ENCODE measurements at regions not wholly inside any gene's neighbourhood (a gene's known extent, or its start where the extent isn't known, plus 50 kb on each side); places are given as distances from the start of the nearest gene placed in this dataset.

DNA sequence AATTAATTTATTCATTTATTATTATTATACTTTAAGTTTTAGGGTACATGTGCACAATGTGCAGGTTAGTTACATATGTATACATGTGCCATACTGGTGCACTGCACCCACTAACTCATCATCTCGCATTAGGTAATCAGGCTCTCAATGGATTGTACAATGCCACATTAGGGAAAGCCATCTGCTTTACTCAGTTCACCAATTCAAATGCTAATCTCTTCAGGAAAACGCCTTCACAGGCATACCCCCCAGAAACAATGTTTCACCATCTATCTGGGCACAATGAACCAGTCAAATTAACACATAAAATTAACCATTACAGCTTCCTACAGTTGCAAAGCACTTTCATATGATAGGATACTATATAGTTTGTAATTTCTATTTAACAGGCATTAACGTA lies 84.8 kb upstream of the DNAJC10 start:
- ChIA-PET POLR2A (no interaction called here), CTCF (no interaction called here)
- intact Hi-C loops (cut with micrococcal nuclease; ENCODE audit: unreplicated experiment): no loop called here
- no peak overlapping the region for H3K4me3 ChIP-seq (ENCODE audit: low read depth in 2 of 2, low read length in 2 of 2)
- DNase-seq (ENCODE audit: low read depth, low spot score) (no peak), ATAC-seq (no peak)
- in situ Hi-C loops (cut with HindIII; ENCODE audit: low pct_unique_long_range_greater_than_20kb, low sequenced_read_pairs): no loop called here
- no TSS peak for BruUV-seq (replicated peaks)
- TF ChIP-seq TCF7L2 (IDR thresholded peaks at IDR 0.05; ENCODE audit: low read depth, low read length) (no peak), SIN3A (IDR thresholded peaks at IDR 0.05; ENCODE audit: borderline replicate concordance, insufficient read depth, low read depth, low read length) (no peak), POLR2AphosphoS5 (IDR thresholded peaks at IDR 0.05; ENCODE audit: low read depth, low read length) (no peak)
- TF ChIP-seq, protein P1, sequence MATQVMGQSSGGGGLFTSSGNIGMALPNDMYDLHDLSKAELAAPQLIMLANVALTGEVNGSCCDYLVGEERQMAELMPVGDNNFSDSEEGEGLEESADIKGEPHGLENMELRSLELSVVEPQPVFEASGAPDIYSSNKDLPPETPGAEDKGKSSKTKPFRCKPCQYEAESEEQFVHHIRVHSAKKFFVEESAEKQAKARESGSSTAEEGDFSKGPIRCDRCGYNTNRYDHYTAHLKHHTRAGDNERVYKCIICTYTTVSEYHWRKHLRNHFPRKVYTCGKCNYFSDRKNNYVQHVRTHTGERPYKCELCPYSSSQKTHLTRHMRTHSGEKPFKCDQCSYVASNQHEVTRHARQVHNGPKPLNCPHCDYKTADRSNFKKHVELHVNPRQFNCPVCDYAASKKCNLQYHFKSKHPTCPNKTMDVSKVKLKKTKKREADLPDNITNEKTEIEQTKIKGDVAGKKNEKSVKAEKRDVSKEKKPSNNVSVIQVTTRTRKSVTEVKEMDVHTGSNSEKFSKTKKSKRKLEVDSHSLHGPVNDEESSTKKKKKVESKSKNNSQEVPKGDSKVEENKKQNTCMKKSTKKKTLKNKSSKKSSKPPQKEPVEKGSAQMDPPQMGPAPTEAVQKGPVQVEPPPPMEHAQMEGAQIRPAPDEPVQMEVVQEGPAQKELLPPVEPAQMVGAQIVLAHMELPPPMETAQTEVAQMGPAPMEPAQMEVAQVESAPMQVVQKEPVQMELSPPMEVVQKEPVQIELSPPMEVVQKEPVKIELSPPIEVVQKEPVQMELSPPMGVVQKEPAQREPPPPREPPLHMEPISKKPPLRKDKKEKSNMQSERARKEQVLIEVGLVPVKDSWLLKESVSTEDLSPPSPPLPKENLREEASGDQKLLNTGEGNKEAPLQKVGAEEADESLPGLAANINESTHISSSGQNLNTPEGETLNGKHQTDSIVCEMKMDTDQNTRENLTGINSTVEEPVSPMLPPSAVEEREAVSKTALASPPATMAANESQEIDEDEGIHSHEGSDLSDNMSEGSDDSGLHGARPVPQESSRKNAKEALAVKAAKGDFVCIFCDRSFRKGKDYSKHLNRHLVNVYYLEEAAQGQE (IDR thresholded peaks at IDR 0.05; ENCODE audit: insufficient read depth in 1 of 2, low read depth in 2 of 2, low read length in 1 of 2): no peak
- TF ChIP-seq, protein P2, sequence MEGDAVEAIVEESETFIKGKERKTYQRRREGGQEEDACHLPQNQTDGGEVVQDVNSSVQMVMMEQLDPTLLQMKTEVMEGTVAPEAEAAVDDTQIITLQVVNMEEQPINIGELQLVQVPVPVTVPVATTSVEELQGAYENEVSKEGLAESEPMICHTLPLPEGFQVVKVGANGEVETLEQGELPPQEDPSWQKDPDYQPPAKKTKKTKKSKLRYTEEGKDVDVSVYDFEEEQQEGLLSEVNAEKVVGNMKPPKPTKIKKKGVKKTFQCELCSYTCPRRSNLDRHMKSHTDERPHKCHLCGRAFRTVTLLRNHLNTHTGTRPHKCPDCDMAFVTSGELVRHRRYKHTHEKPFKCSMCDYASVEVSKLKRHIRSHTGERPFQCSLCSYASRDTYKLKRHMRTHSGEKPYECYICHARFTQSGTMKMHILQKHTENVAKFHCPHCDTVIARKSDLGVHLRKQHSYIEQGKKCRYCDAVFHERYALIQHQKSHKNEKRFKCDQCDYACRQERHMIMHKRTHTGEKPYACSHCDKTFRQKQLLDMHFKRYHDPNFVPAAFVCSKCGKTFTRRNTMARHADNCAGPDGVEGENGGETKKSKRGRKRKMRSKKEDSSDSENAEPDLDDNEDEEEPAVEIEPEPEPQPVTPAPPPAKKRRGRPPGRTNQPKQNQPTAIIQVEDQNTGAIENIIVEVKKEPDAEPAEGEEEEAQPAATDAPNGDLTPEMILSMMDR (IDR thresholded peaks at IDR 0.05): no peak
- no peak overlapping the region for H3K27ac ChIP-seq (ENCODE audit: low read length)
- no peaks in the 10 kb centered on the region for H3K9me3 ChIP-seq (ENCODE audit: control insufficient read depth, insufficient read depth, low read depth, low read length)
- H3K27me3 ChIP-seq (ENCODE audit: control insufficient read depth, insufficient read depth, low read length): no peaks in the 10 kb centered on the region
- no peaks in the 10 kb centered on the region for H3K4me1 ChIP-seq (ENCODE audit: control insufficient read depth, insufficient read depth, low read length)
- no peaks in the 10 kb centered on the region for H3K36me3 ChIP-seq (ENCODE audit: control insufficient read depth, insufficient read depth, low read length)

DNA sequence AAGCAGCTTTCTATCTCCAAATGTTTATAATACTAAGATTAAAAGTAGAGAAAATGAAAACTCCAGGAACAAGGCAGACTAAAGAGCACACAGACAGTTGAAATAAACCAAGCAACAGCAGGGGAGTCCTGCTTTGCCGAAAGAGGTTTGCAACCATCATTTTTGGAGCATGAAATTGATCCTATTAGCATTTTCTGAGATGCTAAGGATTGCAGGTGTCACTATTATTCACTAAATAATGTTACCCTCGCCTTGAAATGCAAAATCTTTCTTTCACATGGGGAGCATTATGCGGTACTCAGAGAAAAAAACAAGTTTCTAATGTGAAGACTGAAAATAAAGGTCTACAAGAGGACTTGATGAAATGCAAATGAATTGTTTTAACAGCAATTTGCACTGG lies 81.7 kb upstream of the DNAJC10 start:
- Histone ChIP-seq H3K27me3 (ENCODE audit: control insufficient read depth, insufficient read depth, low read length) (no peaks in the 10 kb centered on the region), H3K36me3 (ENCODE audit: control insufficient read depth, insufficient read depth, low read length) (no peaks in the 10 kb centered on the region), H3K9me3 (ENCODE audit: control insufficient read depth, insufficient read depth, low read depth, low read length) (no peaks in the 10 kb centered on the region), H3K4me1 (ENCODE audit: control insufficient read depth, insufficient read depth, low read length) (no peaks in the 10 kb centered on the region), H3K27ac (ENCODE audit: low read length) (no peak overlapping the region), H3K4me3 (ENCODE audit: low read depth in 2 of 2, low read length in 2 of 2) (no peak overlapping the region)
- ChIA-PET POLR2A (no interaction called here), CTCF (no interaction called here)
- BruUV-seq (replicated peaks): no TSS peak
- TF ChIP-seq, protein P1 (IDR thresholded peaks at IDR 0.05; ENCODE audit: insufficient read depth in 1 of 2, low read depth in 2 of 2, low read length in 1 of 2): no peak
- TF ChIP-seq, protein P2 (IDR thresholded peaks at IDR 0.05): no peak
- intact Hi-C loops (cut with micrococcal nuclease; ENCODE audit: unreplicated experiment) (no loop called here), in situ Hi-C loops (cut with HindIII; ENCODE audit: low pct_unique_long_range_greater_than_20kb, low sequenced_read_pairs) (no loop called here)
- DNase-seq (ENCODE audit: low read depth, low spot score) (no peak), ATAC-seq (no peak)

Measured in Panc1 (cell line).